Stimulated activated CD4-positive, alpha-beta T cell treated with anti-CD3 and anti-CD28 coated beads, Interleukin-4, amount 100 ng/mL, for 48 hours (primary cell): ENCODE measurements at regions not wholly inside any gene's neighbourhood (a gene's known extent, or its start where the extent isn't known, plus 50 kb on each side); places are given as distances from the start of the nearest gene placed in this dataset.

Experiments used
- DNase-seq, 2 donors: peaks; one replicate each; pipeline ENCODE4 v3.0.0-alpha.2; 2020; ENCODE audit warnings: low read depth in 2 of 2

DNA sequence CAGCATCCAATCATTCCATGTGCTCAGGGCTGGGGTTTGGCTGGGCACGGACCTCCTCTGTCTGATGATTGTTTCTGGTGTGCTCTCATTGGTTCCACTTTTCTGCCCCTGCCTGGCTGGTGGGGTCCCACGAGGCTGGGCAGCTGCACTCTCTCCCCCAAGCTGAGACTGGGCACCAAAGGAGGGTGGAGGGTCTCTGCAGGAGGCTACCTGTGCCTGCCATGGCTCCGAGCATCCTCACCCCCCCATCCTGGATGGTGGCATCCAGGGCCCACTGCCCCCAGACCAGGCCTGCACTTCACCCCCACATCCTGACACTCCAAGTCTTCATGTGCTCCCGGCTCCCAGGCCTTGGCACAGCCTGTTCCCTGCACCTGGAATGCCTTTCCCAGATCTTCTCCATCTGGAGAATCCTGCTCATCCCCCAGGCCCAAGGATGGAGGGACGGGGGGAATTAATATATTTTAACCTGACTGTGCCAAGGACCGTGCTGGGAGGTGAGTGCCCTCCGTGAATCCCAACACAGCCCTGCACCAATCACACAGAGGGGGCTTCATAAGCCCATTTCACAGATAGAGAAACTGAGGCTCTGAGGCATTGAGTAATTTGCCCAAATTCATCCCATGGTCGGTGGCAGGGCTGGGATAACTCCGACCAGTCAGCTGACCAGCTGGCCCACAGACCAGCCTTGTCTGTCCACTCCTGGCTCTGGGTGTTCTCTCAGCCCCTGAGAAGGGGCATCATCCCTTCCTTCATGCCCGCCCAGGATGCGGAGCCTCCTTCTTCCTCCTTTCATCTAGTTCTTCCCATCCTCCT lies 403.4 kb downstream of the MATN1 start:
- no peak for DNase-seq

- no peak for DNase-seq
Measured at GRCh38 chr1:30318864-30319718, 404.3 kb downstream of the MATN1 start.

GRCh38 chr1:30318413-30318812 lies 405.0 kb downstream of the MATN1 start:
- no peak for DNase-seq

- no peak for DNase-seq
Measured at GRCh38 chr1:30317921-30318320, 405.5 kb downstream of the MATN1 start.

GRCh38 chr1:30316056-30316455 lies 407.3 kb downstream of the MATN1 start:
- no peak for DNase-seq

DNA sequence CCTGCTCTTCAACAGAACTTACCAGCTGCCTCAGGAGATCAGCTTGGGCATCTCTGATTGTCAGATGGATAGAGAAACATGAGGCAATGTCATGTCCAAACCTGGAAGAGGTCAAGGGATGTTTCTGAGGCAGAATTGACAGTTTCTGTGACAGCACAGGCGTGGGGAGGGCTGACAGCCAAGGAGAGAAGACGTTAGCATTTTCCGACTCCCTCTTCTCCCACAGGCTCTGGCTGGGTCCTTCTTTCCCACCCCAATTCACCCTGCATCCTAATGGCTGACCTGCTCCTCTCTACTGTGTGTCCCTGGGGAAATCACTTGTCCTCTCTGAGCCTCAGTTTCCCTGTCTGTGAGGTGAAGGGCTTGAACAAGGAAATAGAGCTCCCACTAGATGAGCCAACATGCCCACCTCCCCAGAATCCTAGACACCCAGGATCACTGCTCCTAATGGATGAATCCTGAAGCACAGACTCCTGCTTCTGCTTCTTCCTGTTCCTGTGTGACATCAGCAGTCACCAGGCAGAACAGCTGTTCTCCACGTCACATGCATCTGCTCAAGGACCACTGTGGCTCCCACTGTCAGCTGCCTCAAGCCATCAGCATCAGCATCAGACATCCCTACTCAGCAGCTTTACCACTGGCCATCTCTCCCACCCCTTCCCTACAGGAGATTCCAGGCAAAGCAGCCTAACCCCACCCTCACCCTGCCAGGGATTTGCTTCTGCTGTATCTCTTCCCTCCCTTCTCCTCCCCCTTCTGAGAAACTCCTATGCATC lies 408.0 kb downstream of the MATN1 start:
- DNase-seq: no peak

DNA sequence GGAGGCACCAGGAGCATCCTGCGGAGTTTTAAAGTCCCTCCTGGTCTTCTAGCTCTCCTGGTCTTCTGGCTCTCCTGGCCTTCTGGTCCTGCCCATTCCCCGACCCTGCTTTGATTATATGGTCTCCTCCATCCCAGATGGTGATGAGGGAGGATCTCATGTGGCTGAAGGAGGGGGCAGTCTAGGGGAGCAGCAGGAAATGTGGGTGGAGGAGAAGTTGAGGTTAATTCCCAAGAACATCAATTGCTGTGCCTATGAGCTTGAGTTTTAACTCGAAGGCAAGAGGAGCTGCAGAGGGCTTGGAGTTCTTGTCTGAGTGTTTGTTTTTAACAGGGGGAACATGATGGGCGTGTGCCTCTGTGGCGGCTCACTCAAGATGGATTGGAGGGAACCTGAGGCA lies 408.8 kb downstream of the MATN1 start:
- DNase-seq: no peak

- no peak for DNase-seq
Measured at GRCh38 chr1:30313584-30313983, 409.8 kb downstream of the MATN1 start.

DNA sequence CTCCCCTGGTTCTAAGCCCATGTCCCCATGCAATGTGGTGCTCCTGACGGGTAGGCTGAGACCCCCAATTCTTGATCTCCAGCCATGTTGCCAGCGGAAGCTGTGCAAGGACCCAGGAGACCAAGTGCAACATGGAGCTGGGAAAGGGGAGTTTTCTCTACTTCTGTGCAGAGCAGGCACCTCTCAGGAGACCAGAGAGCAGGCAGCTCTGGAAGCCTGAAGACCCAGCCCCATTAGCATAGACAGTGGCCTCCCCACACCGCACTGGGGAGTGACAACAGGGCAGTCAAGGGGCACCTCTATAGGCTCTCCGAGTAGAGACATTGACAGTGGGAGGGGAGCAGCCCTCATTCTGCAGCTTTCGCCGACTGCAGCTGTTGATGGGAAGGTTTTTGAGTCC lies 410.2 kb downstream of the MATN1 start:
- no peak for DNase-seq

GRCh38 chr1:30312226-30312625 lies 411.2 kb downstream of the MATN1 start:
- no peak for DNase-seq

DNA sequence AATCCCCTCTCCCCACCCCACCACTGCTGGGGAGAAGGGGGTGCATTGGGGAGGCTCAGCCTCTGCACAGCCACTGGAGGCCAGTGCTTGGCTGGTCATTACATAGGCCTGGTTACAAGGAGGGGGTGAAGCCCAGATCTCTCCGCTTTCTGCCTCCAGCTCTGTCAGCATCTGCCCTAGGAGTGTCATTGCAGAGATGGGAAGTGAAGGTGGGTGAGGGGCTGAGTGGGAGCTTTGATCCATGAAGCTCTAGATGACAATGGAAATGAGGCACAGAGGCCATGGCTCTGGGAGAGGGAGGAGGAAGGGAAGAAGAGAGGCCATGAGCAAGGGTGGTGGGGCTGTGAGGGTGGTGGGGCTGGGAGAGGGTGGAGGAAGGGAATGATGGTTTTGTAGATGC lies 411.6 kb downstream of the MATN1 start:
- DNase-seq: no peak

DNA sequence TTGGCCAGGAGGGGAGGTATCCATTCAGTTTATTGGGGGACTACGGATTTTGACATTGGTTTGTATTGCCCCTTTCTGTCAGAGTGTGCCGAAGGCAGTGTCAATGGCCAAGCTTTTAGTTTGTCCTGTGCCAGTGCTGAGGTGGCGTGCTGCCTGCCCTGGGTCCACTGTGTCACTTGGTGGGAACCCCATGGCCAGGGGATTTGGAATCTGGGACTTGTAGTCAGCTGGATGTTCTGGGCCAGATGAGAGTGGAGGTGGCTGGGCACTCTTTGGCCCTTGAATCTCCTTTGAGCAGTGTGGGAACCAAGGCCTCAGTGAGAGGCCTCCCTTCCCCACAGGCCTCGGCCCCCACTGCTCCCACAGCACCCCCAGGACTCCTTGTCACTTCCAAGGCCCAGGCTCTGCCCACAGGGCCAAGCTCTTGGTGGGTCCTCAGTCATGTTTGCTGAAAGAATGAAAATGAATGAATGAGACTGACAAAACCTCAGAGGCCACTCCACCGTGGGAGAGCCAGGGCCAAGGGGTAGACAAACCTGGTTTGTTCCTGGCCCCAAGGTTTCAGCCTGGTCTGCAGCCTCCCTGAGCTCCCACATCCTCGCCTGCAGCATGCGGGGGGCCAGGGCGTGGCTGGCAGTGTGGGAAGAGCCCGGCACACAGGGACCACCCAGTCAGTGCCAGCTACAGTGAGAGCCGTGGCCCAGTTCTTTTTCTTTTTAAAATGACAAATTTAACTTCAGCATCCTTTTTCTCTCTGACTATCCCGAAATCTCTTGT lies 412.2 kb downstream of the MATN1 start:
- DNase-seq: no peak

- DNase-seq: no peak
Measured at GRCh38 chr1:30307182-30307581, 416.2 kb downstream of the MATN1 start.

DNA sequence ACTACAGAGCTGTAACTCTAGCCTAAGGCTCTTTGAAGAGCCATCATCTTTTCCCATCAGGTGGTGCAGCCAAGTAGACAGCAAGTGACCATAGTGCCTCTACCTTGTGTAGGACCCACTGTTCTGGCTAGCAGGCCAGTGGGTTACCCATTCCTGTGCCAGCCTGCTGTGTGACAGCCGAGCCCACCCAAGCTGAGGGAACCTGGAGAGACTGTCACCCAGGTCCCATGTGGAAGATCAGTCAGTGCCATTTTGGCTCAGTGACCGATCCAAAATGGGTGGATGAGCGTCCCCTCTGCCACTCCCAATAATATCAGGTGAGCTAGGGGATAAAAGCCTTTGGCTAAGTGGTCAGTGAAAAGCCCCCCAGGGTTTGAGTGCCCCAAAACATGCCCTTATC lies 417.9 kb downstream of the MATN1 start:
- DNase-seq: no peak

GRCh38 chr1:30305061-30305460 lies 418.3 kb downstream of the MATN1 start:
- no peak for DNase-seq

GRCh38 chr1:30304080-30304479 lies 419.3 kb downstream of the MATN1 start:
- no peak for DNase-seq

DNA sequence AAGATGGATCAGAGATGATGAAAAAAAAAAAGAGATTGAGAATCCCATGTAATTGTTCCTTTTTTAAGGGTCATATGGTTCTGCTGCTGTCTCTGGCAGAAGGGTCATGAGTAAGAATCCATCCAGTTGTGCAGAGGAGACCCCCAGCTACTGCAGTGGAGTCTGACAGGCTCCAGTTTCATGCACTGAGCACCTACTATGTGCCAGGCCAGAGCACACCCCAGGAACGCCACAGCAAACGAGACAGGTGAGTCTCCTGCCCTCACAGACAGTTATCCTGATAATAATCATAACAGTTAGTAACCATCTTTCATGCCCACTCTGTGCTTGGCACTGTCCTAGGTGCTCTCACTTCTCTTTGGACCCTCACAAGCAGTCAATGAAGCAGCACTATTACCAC lies 420.0 kb downstream of the MATN1 start:
- no peak for DNase-seq

DNA sequence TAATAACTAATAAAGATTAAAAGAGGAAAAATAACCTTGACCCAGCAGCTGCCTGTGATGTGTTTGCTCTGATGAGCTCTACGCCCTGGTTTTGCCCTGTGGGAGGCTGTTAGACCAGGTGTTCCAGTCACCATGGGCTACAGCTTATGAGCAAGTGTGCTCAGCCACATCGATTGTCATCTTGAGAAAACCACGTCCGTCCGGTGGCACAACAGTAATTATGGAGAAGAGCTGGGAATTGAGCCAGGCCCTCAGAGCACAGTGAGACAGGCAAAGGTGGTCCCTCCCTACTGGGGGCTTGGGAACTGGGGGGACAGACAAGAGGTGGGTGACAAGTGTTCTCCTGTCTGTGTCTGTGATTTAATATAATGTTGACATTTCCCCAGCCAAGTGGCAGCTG lies 420.5 kb downstream of the MATN1 start:
- no peak for DNase-seq

GRCh38 chr1:30300669-30301068 lies 422.7 kb downstream of the MATN1 start:
- no peak for DNase-seq

DNA sequence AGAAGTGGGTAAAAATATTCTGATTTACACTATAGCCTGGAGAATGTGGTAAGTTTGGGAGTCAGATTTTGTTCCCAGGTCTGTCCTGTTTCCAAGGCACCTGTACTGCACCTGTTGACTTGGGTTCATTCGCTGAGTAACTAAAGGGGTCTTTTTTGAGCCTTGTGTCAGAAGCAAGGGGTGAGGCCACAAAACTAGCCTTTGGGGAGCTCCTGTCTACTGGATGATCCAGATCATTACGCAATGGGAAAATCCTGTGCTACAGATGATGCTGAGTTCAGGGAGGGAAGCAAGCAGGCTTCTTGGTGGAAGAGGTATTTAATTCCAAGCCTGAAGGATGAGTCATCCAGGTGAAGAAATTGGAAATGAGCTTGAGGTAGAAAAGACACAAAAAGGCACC lies 424.0 kb downstream of the MATN1 start:
- no peak for DNase-seq

DNA sequence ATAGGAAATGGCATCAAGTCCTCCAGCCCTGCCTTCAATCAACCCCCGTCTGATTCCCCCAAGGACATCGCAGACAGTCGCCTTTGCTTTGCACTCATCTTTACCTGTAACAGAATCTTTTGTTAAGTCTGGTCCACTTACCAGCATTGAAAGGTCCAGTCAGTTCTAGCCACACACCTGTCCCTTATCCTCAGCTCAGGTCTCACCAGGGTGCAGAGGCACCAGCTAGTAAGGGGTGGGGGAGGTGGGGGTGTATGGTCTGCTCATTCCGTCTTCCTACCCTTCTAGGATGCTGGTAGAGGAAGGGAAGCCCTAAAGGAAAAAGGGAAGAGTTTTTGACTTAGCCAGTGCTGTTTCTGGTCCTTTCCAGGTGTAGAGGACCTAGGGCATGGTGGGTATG lies 427.7 kb downstream of the MATN1 start:
- no peak for DNase-seq

DNA sequence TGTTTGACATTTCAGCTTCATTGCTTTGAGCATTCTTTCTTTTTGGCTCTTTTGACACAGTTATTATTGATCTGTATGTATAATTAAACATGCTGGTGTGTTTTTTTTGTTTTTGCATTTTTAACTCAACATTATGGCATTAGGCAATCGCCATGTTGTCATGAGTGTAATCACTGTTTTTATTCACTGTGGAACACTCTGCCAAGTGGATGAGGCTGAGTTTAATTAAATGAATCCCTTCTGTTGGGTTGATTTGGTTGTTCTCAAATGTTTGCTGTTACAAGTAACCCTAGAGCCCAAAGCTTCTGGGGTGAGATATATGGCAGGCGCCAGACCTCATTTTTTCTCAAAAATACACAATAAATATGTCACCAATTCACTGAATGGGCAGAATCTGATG lies 428.1 kb downstream of the MATN1 start:
- no peak for DNase-seq
